ENCODE measurements at regions not wholly inside any gene's neighbourhood (a gene's known extent, or its start where the extent isn't known, plus 50 kb on each side); places are given as distances from the start of the nearest gene placed in this dataset.

- Histone ChIP-seq H3K27ac (no peak overlapping the region), H3K36me3 (no peaks in the 10 kb centered on the region), H3K27me3 (replicated peaks in 1 of 7) (no peaks in the 10 kb centered on the region), H3K4me3 (no peak overlapping the region), H3K4me1 (peaks cover 0 to 5% (median 0%) of the 10 kb centered on the region in 6 donors), H3K9me3 (peaks cover 0 to 10% (median 4%) of the 10 kb centered on the region in 8 donors)
- TF ChIP-seq CTCF (IDR thresholded peaks at IDR 0.05 in 8 of 11, conservative IDR thresholded peaks at IDR 0.05 in 3 of 11) = no peak
- TF ChIP-seq POLR2A (IDR thresholded peaks at IDR 0.05) = no peak
- no peak for TF ChIP-seq POLR2AphosphoS5 (IDR thresholded peaks at IDR 0.05)
- WGBS, 5 donors = 72 to 81% (median 77%) methylated on average over 2 of the region's 2 CpGs
- intact Hi-C loops (cut with DNase I; ENCODE audit: low total_unique reads) = no loop called here
- DNase-seq = no peak
These were observed 478.0 kb downstream of the BTG1 start for GRCh38 chr12:91667694-91668093.

GRCh38 chr12:91663744-91664143, 481.1 kb upstream of the DCN start:
- Histone ChIP-seq H3K36me3 (no peaks in the 10 kb centered on the region), H3K4me1 (no peaks in the 10 kb centered on the region), H3K4me3 (no peak overlapping the region), H3K27ac (no peak overlapping the region), H3K27me3 (replicated peaks in 1 of 7) (no peaks in the 10 kb centered on the region), H3K9me3 (peaks cover 0 to 2% (median 0%) of the 10 kb centered on the region in 8 donors)
- no peak for DNase-seq
- intact Hi-C loops (cut with DNase I; ENCODE audit: low total_unique reads) = no loop called here
- 78 to 90% (median 86%) methylated on average over 4 of the region's 4 CpGs for WGBS, 5 donors
- TF ChIP-seq CTCF (IDR thresholded peaks at IDR 0.05 in 8 of 11, conservative IDR thresholded peaks at IDR 0.05 in 3 of 11) = no peak
- TF ChIP-seq POLR2A (IDR thresholded peaks at IDR 0.05) = no peak
- no peak for TF ChIP-seq POLR2AphosphoS5 (IDR thresholded peaks at IDR 0.05)

GRCh38 chr12:91663310-91663709, 480.7 kb upstream of the DCN start:
- H3K27ac ChIP-seq = no peak overlapping the region
- no peaks in the 10 kb centered on the region for H3K36me3 ChIP-seq
- no peak overlapping the region for H3K4me3 ChIP-seq
- H3K27me3 ChIP-seq (replicated peaks in 1 of 7) = no peaks in the 10 kb centered on the region
- H3K4me1 ChIP-seq = no peaks in the 10 kb centered on the region
- no peaks in the 10 kb centered on the region for H3K9me3 ChIP-seq
- DNase-seq = no peak
- no peak for TF ChIP-seq CTCF (IDR thresholded peaks at IDR 0.05 in 8 of 11, conservative IDR thresholded peaks at IDR 0.05 in 3 of 11)
- no peak for TF ChIP-seq POLR2A (IDR thresholded peaks at IDR 0.05)
- intact Hi-C loops (cut with DNase I; ENCODE audit: low total_unique reads) = no loop called here
- WGBS, 5 donors = 70 to 83% (median 77%) methylated on average over 4 of the region's 4 CpGs

GRCh38 chr12:91662021-91662420, 479.4 kb upstream of the DCN start:
- peaks cover 0 to 4% (median 0%) of the 10 kb centered on the region in 6 donors for H3K4me1 ChIP-seq
- intact Hi-C loops (cut with DNase I; ENCODE audit: low total_unique reads) = no loop called here
- no peaks in the 10 kb centered on the region for H3K27me3 ChIP-seq (replicated peaks in 1 of 7)
- 83 to 100% (median 87%) methylated on average over 1 of the region's 1 CpG for WGBS, 5 donors
- no peaks in the 10 kb centered on the region for H3K36me3 ChIP-seq
- TF ChIP-seq POLR2A (IDR thresholded peaks at IDR 0.05) (no peak), POLR2AphosphoS5 (IDR thresholded peaks at IDR 0.05) (no peak), CTCF (IDR thresholded peaks at IDR 0.05 in 8 of 11, conservative IDR thresholded peaks at IDR 0.05 in 3 of 11) (no peak)
- no peaks in the 10 kb centered on the region for H3K9me3 ChIP-seq
- no peak overlapping the region for H3K27ac ChIP-seq
- no peak overlapping the region for H3K4me3 ChIP-seq
- no peak for DNase-seq
